ENCODE measurements at regions not wholly inside any gene's neighbourhood (a gene's known extent, or its start where the extent isn't known, plus 50 kb on each side); places are given as distances from the start of the nearest gene placed in this dataset.

GRCh38 chr6:105786449-105786848 is 299.7 kb upstream of the PRDM1 start:
- Histone ChIP-seq H3K9me2 (replicated peaks; ENCODE audit: control insufficient read depth, low read length) (no peaks in the 10 kb centered on the region), H3K27ac (ENCODE audit: low read depth, low read length) (no peak overlapping the region), H3K79me2 (ENCODE audit: control insufficient read depth, low read length) (no peaks in the 10 kb centered on the region), H3K4me3 (ENCODE audit: low read length) (no peak overlapping the region), H3K9me3 (ENCODE audit: control insufficient read depth, insufficient read depth, low read length) (no peaks in the 10 kb centered on the region), H3K4me2 (ENCODE audit: low read length) (no peak overlapping the region), H3K36me3 (ENCODE audit: control insufficient read depth, low read length) (no peaks in the 10 kb centered on the region), H3F3A (ENCODE audit: control insufficient read depth, insufficient read depth) (no peaks in the 10 kb centered on the region), H4K20me1 (ENCODE audit: control insufficient read depth, insufficient read depth, low read depth, low read length) (no peaks in the 10 kb centered on the region), H3K27me3 (ENCODE audit: control insufficient read depth, low read length) (no peaks in the 10 kb centered on the region), H3K4me1 (ENCODE audit: control insufficient read depth, low read length) (no peaks in the 10 kb centered on the region)
- TF ChIP-seq CTCF (IDR thresholded peaks at IDR 0.05; ENCODE audit: low read depth, low read length, poor library complexity, severe bottlenecking) (no peak), EZH2phosphoT487 (IDR thresholded peaks at IDR 0.05; ENCODE audit: borderline replicate concordance, low read length) (no peak)

- Histone ChIP-seq H3K36me3 (ENCODE audit: control insufficient read depth, low read length) (no peaks in the 10 kb centered on the region), H3K27me3 (ENCODE audit: control insufficient read depth, low read length) (no peaks in the 10 kb centered on the region), H3F3A (ENCODE audit: control insufficient read depth, insufficient read depth) (no peaks in the 10 kb centered on the region), H3K9me3 (ENCODE audit: control insufficient read depth, insufficient read depth, low read length) (no peaks in the 10 kb centered on the region), H3K27ac (ENCODE audit: low read depth, low read length) (no peak overlapping the region), H4K20me1 (ENCODE audit: control insufficient read depth, insufficient read depth, low read depth, low read length) (no peaks in the 10 kb centered on the region), H3K79me2 (ENCODE audit: control insufficient read depth, low read length) (no peaks in the 10 kb centered on the region), H3K4me3 (ENCODE audit: low read length) (no peak overlapping the region), H3K4me2 (ENCODE audit: low read length) (no peak overlapping the region), H3K4me1 (ENCODE audit: control insufficient read depth, low read length) (no peaks in the 10 kb centered on the region), H3K9me2 (replicated peaks; ENCODE audit: control insufficient read depth, low read length) (no peaks in the 10 kb centered on the region)
- TF ChIP-seq EZH2phosphoT487 (IDR thresholded peaks at IDR 0.05; ENCODE audit: borderline replicate concordance, low read length) (no peak), CTCF (IDR thresholded peaks at IDR 0.05; ENCODE audit: low read depth, low read length, poor library complexity, severe bottlenecking) (no peak)
Measured at GRCh38 chr6:105785066-105785811, 300.9 kb upstream of the PRDM1 start.

GRCh38 chr6:105784179-105784578 is 302.0 kb upstream of the PRDM1 start:
- Histone ChIP-seq H3K27me3 (ENCODE audit: control insufficient read depth, low read length) (no peaks in the 10 kb centered on the region), H3K4me1 (ENCODE audit: control insufficient read depth, low read length) (no peaks in the 10 kb centered on the region), H3K4me2 (ENCODE audit: low read length) (no peak overlapping the region), H3K27ac (ENCODE audit: low read depth, low read length) (no peak overlapping the region), H3K9me2 (replicated peaks; ENCODE audit: control insufficient read depth, low read length) (no peaks in the 10 kb centered on the region), H3K9me3 (ENCODE audit: control insufficient read depth, insufficient read depth, low read length) (no peaks in the 10 kb centered on the region), H3F3A (ENCODE audit: control insufficient read depth, insufficient read depth) (no peaks in the 10 kb centered on the region), H3K4me3 (ENCODE audit: low read length) (no peak overlapping the region), H4K20me1 (ENCODE audit: control insufficient read depth, insufficient read depth, low read depth, low read length) (no peaks in the 10 kb centered on the region), H3K36me3 (ENCODE audit: control insufficient read depth, low read length) (no peaks in the 10 kb centered on the region), H3K79me2 (ENCODE audit: control insufficient read depth, low read length) (no peaks in the 10 kb centered on the region)
- TF ChIP-seq EZH2phosphoT487 (IDR thresholded peaks at IDR 0.05; ENCODE audit: borderline replicate concordance, low read length): no peak

- H3K9me2 ChIP-seq (replicated peaks; ENCODE audit: control insufficient read depth, low read length): no peaks in the 10 kb centered on the region
- no peak overlapping the region for H3K27ac ChIP-seq (ENCODE audit: low read depth, low read length)
- H3K4me2 ChIP-seq (ENCODE audit: low read length): no peak overlapping the region
- no peaks in the 10 kb centered on the region for H3F3A ChIP-seq (ENCODE audit: control insufficient read depth, insufficient read depth)
- no peaks in the 10 kb centered on the region for H3K4me1 ChIP-seq (ENCODE audit: control insufficient read depth, low read length)
- no peaks in the 10 kb centered on the region for H3K36me3 ChIP-seq (ENCODE audit: control insufficient read depth, low read length)
- TF ChIP-seq EZH2phosphoT487 (IDR thresholded peaks at IDR 0.05; ENCODE audit: borderline replicate concordance, low read length): no peak
- TF ChIP-seq CTCF (IDR thresholded peaks at IDR 0.05; ENCODE audit: low read depth, low read length, poor library complexity, severe bottlenecking): no peak
- H3K27me3 ChIP-seq (ENCODE audit: control insufficient read depth, low read length): no peaks in the 10 kb centered on the region
- no peak overlapping the region for H3K4me3 ChIP-seq (ENCODE audit: low read length)
- no peaks in the 10 kb centered on the region for H3K79me2 ChIP-seq (ENCODE audit: control insufficient read depth, low read length)
- H4K20me1 ChIP-seq (ENCODE audit: control insufficient read depth, insufficient read depth, low read depth, low read length): no peaks in the 10 kb centered on the region
- H3K9me3 ChIP-seq (ENCODE audit: control insufficient read depth, insufficient read depth, low read length): no peaks in the 10 kb centered on the region
Measured at GRCh38 chr6:105783333-105783935, 302.7 kb upstream of the PRDM1 start.

Measured in DOHH2 (cell line).